ENCODE measurements at regions not wholly inside any gene's neighbourhood (a gene's known extent, or its start where the extent isn't known, plus 50 kb on each side); places are given as distances from the start of the nearest gene placed in this dataset.
"Not testable (repeated sequence)": the region's sequence is repeated elsewhere in the genome, so short reads cannot be mapped to it uniquely, and the experiment has no call there.

GRCh38 chr4:188658958-188659522, 519.8 kb downstream of the TRIML1 start:
- DNase-seq (ENCODE audit: low read depth, low spot score) = no peak

DNA sequence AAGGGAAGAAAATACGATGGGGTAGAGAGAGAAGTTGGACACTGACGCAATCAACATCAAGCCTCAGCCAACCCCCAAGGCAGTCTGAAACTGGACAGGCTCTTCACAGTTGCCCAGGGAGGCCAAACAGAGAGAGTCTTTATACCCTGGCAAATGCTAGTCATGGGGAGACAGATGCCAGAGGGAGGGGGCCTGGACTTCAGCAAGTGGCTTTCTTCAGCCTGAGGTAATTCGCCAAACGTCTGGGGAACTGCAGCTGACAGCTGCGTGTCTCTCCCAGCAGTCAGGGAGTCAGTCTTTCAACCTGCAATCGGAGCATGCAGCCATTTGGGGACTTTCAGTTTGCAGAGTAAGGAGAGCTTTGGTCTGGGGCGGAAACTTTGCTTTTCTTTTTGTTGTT, 521.6 kb downstream of the TRIML1 start:
- DNase-seq (ENCODE audit: low read depth, low spot score) = no peak

DNA sequence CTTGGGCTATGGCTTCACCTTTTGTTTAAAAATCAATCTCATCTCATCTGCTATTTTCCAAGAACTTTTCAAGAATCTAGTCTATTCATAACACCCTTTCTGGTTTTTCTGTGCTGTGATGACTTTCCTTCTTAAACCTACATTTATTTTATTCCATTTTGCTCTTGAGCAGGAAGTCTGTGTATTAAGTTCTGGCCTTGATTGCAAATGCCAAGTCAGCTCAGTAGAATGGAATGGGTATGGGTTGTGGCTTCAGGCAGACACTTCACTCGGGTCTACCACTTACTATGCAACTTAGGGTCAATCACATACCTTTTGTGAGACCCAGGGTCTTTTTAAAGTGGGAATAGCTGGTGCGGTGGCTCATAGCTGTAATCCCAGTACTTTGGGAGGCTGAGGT, 522.3 kb downstream of the TRIML1 start:
- no peak for DNase-seq (ENCODE audit: low read depth, low spot score)

- DNase-seq (ENCODE audit: low read depth, low spot score) = no peak
These were observed 524.1 kb downstream of the TRIML1 start for GRCh38 chr4:188663369-188663768.

GRCh38 chr4:188665491-188666457, 526.5 kb downstream of the TRIML1 start:
- DNase-seq (ENCODE audit: low read depth, low spot score) = no peak

DNA sequence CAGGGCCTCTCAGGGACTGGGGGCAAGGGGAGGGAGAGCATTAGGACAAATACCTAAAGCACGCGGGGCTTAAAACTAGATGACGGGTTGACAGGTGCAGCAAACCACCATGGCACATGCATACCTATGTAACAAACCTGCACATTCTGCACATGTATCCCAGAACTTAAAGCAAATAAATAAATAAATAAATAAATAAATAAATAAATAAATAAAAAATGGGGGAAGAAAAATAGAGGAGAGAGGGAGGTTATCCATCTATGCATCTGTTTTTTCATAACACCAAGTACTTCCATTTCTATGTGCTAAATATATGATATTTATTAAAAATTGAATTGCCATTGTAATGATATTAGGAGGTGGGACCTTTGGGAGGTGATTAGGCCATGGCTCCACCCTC, 539.5 kb downstream of the TRIML1 start:
- not testable (repeated sequence) for DNase-seq (ENCODE audit: low read depth, low spot score)

GRCh38 chr4:188680004-188680666, 540.9 kb downstream of the TRIML1 start:
- DNase-seq (ENCODE audit: low read depth, low spot score) = no peak

DNA sequence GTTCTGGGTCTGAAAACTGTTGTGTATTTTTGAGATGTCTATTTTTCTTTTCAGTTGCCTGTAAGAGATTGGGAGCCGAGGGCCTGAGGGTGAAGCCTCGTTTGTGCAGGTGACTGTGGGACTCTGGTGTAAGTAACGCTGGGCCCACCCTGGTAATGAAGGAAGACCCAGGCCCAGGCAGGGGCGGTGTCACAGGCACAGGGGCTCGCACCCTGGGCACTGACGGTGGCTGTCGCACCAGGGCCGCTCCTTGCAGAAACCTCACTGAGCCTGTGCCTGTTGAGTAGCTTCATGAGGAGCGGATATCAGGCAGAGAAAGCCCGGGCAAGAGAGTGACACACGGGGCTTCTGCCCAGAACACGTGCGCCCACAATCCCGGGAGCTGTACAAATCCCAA, 541.4 kb downstream of the TRIML1 start:
- DNase-seq (ENCODE audit: low read depth, low spot score) = no peak

GRCh38 chr4:188682321-188682720, 543.1 kb downstream of the TRIML1 start:
- DNase-seq (ENCODE audit: low read depth, low spot score) = no peak

- DNase-seq (ENCODE audit: low read depth, low spot score) = no peak
These were observed 544.3 kb downstream of the TRIML1 start for GRCh38 chr4:188683571-188683970.

DNA sequence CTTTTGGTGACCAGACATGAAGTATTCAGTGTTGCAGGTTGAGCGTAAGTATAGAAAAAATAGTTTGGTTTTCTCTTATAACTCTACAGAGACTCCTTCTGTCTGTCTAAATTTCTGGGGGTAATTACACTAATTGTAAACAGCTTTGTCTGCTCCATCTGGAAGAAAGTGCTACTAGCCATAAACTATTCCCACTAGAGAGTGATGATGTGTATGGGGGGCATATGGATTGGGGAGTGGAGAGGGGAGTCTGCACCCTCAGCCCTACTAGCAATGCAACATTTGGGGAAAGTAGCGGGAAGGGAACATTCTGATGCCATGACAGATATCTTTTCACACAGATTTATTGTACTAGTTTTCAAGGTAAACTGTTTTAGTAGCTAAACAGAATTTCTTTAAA, 549.7 kb downstream of the TRIML1 start:
- no peak for DNase-seq (ENCODE audit: low read depth, low spot score)

- no peak for DNase-seq (ENCODE audit: low read depth, low spot score)
These were observed 552.6 kb downstream of the TRIML1 start for GRCh38 chr4:188691811-188692210.

DNA sequence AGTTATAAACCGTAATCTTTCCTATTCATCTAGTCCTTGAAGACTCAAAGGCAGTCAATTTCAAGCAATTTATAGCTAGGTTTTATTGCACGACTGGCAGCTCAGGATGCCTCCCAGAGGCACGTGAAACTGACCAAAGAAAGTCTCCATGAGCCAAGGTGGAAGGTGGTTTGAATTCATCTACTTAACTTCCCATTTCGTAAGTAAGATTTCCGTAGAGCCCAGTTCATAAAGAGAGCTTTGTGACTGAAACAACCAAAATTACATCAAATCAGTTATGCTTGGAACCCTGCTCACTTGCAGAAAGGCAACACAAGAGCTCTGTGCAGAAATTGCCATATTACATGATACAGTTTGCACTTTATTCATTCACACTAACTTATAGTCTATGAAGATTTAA, 556.0 kb downstream of the TRIML1 start:
- no peak for DNase-seq (ENCODE audit: low read depth, low spot score)

- DNase-seq (ENCODE audit: low read depth, low spot score) = no peak
These were observed 558.0 kb downstream of the TRIML1 start for GRCh38 chr4:188697243-188697642.

DNA sequence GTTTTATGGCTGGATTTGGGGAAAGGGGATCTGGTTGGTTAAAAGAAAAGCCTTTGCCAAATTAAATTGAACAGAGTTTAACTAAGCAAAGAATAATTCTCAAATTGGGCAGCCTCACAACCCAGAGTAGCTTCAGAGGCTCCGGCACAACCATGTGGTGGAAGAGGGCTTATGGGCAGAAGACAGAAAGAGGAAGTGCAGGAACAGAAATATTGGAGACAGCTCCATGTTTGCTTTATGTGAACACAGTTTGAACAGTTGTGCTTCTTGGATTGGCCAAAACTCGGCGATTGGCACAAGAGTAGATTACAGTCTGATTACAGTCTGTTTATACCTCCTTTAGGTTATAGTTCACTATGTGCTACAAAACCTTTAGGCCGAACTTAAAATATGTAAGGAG, 562.7 kb downstream of the TRIML1 start:
- no peak for DNase-seq (ENCODE audit: low read depth, low spot score)

DNA sequence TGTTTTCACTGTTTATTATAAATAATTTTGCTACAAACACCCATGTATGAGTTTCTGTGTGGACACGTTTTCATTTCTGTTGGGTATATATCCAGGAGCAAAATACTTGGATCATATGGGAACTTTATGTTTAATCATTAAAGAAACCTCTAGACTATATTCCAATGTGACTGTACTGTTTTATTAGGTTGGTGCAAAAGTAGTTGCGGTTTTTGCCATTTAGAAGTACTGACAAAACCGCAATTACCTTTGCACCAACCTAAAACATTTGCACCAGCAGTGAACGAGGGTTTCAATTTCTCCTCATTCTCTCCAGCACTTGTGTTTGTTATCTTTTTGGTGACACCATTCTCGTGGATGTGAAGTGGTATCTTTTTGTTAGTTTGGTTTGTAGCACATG, 565.0 kb downstream of the TRIML1 start:
- DNase-seq (ENCODE audit: low read depth, low spot score) = no peak

DNA sequence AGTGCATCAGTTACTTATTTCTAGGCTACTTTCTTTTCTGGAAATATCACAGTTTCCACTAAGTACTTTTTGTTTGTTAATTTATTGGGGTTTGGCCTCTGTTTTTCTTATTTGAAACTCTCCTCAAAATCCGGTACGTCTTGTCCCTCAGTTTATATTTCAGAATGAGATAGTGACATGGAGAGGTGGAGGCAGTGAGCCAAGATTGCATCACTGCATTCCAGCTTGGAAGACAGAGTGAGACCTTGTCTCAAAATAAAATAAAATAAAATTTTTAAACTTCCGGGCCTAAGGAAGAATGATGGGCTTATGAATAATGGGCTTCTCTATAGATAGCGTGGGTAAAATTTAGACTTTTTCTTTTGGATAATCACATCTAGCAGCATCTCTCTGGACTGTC, 567.8 kb downstream of the TRIML1 start:
- no peak for DNase-seq (ENCODE audit: low read depth, low spot score)

- no peak for DNase-seq (ENCODE audit: low read depth, low spot score)
These were observed 575.3 kb downstream of the TRIML1 start for GRCh38 chr4:188714501-188714900.

DNA sequence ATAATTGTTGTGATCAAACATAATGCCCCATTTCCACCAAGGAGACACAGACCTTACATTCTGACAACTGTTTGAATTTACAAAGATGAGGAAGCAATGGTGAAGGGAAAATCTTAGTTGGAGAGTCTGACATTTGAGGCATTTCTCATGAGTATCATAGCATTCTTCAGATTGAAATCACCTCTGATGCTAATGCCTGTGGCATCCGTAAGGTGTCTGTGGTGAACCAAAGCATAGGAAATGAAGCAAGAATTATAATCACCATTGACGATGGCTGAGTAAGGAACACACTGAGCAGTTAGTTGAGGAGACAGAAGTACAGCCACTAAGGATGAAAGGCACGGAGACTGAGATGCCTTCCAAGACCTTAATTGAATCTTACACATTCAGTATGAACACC, 575.7 kb downstream of the TRIML1 start:
- DNase-seq (ENCODE audit: low read depth, low spot score) = no peak

- no peak for DNase-seq (ENCODE audit: low read depth, low spot score)
These were observed 578.4 kb downstream of the TRIML1 start for GRCh38 chr4:188717661-188718060.

DNA sequence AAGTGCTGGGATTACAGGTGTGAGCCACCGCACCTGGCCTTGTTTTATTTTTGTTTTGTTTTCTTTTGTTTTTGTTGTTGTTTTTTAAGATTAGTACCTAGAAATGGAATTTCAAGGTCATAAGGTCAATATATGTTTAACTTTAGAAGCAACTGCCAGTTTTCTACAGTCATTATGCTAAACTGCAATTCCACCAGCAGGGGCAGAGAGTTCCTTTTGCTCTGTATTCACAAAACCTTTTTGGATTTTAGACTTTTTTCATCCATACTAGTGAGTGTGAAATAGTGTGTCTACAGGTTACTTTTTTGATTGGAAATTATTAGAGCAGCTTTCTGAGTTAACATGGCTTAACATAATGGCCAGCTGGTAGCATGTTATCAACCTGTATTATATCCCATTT, 580.6 kb downstream of the TRIML1 start:
- no peak for DNase-seq (ENCODE audit: low read depth, low spot score)

DNA sequence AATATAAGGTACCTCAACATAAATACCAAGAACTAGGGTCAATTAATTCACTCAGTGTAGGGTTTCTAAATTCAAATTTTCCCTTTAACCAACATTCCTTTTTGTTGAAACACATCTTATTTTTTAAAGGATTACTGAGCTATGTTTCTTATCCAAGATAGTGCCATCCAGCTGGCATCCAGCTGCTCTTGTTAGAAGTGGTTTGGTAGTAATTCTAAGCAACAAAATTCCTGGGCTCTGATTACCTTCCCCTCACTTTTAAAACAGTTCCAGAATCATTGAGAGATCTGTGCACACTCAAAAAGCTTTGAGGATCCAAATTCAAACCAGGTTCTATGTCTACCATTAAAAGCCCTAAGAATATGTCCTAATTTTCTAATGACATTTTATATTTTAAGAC, 583.7 kb downstream of the TRIML1 start:
- DNase-seq (ENCODE audit: low read depth, low spot score) = no peak

GRCh38 chr4:188727746-188728145, 588.5 kb downstream of the TRIML1 start:
- no peak for DNase-seq (ENCODE audit: low read depth, low spot score)
